ENCODE measurements at regions not wholly inside any gene's neighbourhood (a gene's known extent, or its start where the extent isn't known, plus 50 kb on each side); places are given as distances from the start of the nearest gene placed in this dataset.

- Histone ChIP-seq H3K27ac (ENCODE audit: low read depth, low read length) (no peak overlapping the region), H3K36me3 (ENCODE audit: control insufficient read depth in 1 of 2, insufficient read depth in 2 of 2, low read length in 2 of 2) (no peaks in the 10 kb centered on the region), H2AFZ (ENCODE audit: low read depth, low read length, poor library complexity, severe bottlenecking) (no peak overlapping the region), H3K9me3 (ENCODE audit: control insufficient read depth in 1 of 2, insufficient read depth in 1 of 2, low read depth in 1 of 2, low read length in 2 of 2) (peaks cover 8 to 37% of the 10 kb centered on the region in 2 experiments; a peak in 2 of 4 replicates), H3K4me1 (ENCODE audit: control insufficient read depth in 1 of 2, insufficient read depth in 2 of 2, low read length in 2 of 2) (no peaks in the 10 kb centered on the region), H3K9ac (ENCODE audit: low read length) (no peak overlapping the region), H3K27me3 (ENCODE audit: insufficient read depth, low read length) (no peaks in the 10 kb centered on the region), H3K79me2 (ENCODE audit: insufficient read depth, low read length) (no peaks in the 10 kb centered on the region), H3K4me3 (replicated peaks in 1 of 2; ENCODE audit: low read depth in 1 of 2, low read length in 2 of 2) (no peak overlapping the region), H4K20me1 (ENCODE audit: insufficient read depth) (no peaks in the 10 kb centered on the region), H3K9me2 (ENCODE audit: insufficient read depth) (no peaks in the 10 kb centered on the region), H3K4me2 (ENCODE audit: low read length) (no peak overlapping the region)
- no peak for TF ChIP-seq POLR2AphosphoS5 (IDR thresholded peaks at IDR 0.05; ENCODE audit: low read depth, low read length)
- TF ChIP-seq CEBPB (IDR thresholded peaks at IDR 0.05; ENCODE audit: low read depth) = no peak
- TF ChIP-seq ATF3 (IDR thresholded peaks at IDR 0.05) = no peak
- TF ChIP-seq REST (IDR thresholded peaks at IDR 0.05; ENCODE audit: low read depth) = no peak
- no peak for TF ChIP-seq EGR1 (IDR thresholded peaks at IDR 0.05; ENCODE audit: low read depth)
- TF ChIP-seq ZBTB33 (IDR thresholded peaks at IDR 0.05; ENCODE audit: extremely low read depth, insufficient replicate concordance, low read length) = no peak
- intact Hi-C loops (cut with micrococcal nuclease) = no loop called here
- BruUV-seq (replicated peaks) = no TSS peak
- DNase-seq (ENCODE audit: low read depth, low spot score) = no peak
- CTCF ChIA-PET = no interaction called here
- RAD21 ChIA-PET (ENCODE audit: low non-redundant PET in 1 of 2, low total read pairs in 2 of 2, uncharacterized antibody in 2 of 2, unreplicated experiment in 2 of 2) = no interaction called here
- no peak for ATAC-seq
- POLR2A ChIA-PET = no interaction called here
These were observed 852.9 kb downstream of the DCDC2C start for GRCh38 chr2:4556135-4556896.
